Right renal pelvis (tissue), 4 donors: ENCODE measurements at regions not wholly inside any gene's neighbourhood (a gene's known extent, or its start where the extent isn't known, plus 50 kb on each side); places are given as distances from the start of the nearest gene placed in this dataset.
"Not testable (repeated sequence)": the region's sequence is repeated elsewhere in the genome, so short reads cannot be mapped to it uniquely, and the experiment has no call there.

ENCODE experiments used
- DNase-seq, 4 donors: peaks; one replicate each; pipeline ENCODE4 v3.0.0-alpha.2; 2013; ENCODE audit warnings: low read depth in 4 of 4, low spot score in 3 of 4, missing footprints in 1 of 4

DNA sequence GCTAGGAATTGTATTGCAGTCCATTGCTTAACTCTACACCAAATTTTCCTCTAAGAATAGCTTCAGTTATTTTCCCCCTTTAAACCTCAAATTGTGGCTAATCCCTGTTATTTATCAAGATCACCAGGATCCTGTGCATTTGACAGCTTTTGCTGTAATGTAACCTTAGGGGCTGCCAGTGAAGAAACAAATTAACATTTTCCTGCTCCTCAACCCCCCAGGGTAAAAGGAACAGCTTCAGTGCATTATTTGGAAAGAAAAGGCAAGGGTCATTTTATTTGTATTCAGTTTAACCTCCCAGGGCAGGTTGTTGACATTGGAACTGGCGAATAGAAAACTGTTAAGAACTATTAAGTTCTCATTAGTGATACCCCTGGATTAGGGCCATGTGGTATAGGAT is 57.0 kb downstream of the PCDH20 start:
- no peak for DNase-seq

DNA sequence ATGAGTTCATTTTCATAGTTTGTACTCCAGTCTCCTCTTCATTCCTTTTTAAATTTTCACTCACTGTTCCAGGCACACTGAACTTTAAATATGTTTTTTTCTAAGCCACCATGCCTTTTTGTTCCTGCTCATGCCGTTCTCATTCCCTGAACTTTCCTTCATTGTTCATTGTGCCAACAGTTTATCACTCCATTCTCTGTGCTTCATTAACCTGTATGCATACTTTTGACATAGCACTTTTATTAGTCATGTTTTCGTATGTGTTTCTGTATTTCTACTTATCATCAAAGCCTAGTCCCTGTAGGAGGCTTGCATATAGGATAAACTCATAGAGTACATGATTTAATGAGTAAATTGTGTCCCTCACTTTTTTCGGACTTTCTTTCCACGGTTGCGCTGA is 65.3 kb downstream of the PCDH20 start:
- no peak for DNase-seq

DNA sequence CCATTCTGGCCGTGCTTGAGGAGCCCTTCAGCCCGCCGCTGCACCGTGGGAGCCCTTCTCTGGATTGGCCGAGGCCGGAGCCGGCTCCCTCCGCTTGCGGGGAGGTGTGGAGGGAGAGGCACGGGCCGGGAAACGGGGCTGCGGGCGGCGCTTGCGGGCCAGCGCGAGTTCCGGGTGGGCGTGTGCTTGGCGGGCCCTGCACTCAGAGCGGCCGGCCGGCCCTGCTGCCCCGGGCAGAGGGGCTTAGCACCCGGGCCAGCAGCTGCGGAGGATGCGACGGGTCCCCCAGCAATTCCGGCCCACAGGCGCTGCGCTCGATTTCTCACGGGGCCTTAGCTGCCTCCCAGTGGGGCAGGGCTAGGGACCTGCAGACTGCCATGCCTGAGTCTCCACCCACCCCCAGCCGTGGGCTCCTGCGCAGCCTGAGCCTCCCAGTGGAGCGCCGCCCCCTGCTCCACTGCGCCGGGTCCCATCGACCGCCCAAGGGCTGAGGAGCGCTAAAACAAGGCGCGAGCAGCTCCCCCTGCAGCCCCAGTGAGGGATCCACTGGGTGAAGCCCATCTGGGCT is 76.5 kb downstream of the PCDH20 start:
- DNase-seq = no peak

DNA sequence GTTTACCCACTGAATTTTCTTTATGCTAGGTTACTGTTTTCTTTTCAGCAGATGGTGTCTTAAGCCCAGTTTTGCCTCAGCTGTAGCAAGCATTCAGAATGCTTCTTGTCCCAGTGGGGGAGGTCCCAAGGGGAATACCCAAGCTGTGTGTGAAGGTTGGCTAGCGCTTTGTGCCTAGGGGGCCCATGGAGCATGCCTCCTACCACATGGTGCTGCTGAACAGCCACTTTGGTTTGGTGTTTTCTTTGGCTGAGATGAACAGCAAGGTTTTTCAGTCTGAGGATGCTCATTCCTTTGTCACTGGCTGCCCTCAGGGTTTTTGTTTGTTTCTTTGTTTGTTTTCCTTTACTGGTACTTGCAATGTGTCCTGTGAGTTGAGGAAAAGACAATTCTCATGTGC is 99.0 kb downstream of the PCDH20 start:
- DNase-seq = no peak

DNA sequence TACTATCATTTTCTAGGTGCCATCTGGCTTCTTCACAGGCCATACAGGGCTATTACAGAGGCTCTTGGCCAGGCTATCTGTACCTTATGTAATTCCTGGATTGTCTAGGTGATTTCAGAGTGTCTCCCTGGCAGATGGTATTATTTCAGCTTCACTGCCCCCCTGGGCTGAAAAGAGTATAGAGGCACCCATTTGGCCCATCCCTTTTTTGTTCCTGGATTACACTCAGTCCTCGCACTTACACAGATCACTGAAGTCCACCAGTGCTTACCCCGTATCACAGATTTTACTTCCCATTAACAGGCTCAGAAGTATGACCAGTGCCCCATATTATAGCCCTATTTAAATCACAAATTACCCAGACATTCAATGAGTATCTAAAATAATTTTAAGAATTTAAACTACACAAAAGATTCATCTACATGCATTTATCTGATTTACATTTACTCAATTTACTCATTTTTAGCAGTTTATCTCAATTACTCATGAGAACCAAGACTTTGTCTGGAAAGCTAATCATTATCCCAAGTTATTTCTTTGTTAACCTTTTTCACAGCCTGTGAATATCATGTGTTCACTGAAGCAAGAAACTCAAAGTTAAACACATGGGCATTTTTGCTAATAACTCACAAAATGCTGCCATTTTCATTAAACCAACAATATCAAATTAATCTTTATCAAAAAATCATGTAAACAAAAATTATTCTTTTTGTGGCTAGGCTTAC is 121.0 kb downstream of the PCDH20 start:
- peak in 2 of 4 donors; percentile 33 to 41 for DNase-seq

DNA sequence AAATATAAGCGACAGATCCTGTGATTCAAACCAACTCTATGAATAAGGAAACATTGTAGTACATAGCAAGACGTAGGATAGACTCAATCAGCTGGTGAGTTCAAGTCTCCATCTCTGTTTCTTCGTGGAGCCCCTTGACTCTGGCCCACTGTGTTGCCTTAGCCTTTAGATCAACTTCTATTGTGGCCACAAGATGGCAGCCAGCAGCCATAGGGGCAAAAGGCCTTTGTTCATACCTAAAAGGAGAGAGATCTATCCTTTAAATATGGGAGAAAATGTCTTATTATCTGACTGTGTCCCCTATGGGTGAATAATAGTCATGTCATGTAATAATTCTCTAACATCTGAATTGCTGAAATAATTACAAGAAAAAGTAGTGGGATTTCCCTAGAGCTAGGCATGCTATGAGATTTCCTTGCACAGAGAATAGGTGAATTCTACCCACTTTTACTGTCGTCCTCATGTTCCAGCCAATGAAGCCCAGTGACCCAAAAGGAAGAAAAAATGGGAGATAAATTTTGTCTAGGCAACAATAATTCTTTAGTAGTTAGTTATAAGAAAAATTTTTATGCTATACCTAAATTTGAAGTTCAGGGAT is 129.4 kb downstream of the PCDH20 start:
- no peak for DNase-seq

DNA sequence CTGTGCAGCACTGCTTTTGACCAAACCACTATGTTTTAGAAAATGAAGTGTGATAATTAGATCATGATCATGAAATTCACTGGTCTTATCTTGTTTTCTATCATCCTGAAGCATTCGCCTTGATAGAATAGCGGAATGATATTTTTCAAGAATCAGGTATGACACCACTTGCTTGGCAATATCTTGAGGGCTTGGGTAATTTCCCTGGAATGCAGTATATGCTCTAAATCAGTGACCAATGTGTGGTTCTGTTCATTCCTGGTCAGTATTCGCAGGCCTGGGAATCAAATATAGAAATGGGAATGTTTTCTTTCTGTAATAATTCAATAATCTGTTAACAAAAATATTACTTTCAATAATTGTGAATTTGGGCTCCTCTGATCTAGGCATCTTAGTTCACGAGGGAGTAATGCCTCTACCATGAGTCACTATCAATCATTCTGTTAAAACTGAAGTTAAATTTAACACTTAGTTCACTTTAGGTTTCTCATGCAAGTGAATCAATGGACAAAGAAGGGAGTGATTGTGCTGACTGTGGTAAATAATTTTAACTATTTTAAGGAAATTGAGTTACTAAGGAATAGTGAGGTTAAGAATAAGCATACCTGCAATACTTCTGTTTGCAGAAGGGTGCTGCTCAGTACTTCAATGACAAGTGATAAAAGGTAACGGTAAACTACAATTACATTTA is 137.9 kb downstream of the PCDH20 start:
- no peak for DNase-seq

DNA sequence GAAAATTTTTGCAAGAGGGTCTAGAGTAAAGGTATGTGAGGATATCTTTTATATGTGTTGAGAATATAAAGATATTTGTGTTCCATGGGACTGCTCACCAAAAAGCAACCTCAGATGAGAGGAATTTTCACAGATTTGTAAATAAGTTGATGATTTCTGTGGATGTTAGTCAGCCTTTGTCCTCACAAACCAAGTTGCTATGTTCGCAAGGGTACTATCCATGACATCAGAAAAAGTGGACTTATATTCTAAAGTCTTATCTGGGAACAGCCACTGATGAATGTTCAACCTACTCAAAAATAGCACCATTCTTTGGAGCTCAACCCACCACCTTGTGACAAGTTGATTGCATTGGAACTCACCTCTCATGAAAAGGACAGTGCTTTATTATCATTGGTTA is 138.6 kb downstream of the PCDH20 start:
- no peak for DNase-seq

DNA sequence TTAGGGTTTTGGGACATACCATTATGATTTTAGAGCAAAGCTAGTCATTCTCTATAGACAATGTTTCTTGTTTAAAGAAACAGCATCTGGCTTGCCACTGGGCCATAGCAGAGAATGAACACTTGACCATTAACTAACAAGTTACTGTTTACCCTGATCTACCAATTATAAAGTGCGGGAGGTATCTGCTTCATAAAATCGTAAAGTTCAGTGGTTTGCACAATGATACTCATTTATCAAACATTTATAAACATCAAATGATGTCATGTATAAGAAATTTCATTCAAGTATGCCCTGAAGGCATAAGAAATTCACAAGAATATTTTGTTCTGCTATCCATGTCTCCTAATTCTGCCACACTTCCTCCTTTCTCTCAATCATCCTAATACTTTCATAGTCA is 139.2 kb downstream of the PCDH20 start:
- DNase-seq = no peak

DNA sequence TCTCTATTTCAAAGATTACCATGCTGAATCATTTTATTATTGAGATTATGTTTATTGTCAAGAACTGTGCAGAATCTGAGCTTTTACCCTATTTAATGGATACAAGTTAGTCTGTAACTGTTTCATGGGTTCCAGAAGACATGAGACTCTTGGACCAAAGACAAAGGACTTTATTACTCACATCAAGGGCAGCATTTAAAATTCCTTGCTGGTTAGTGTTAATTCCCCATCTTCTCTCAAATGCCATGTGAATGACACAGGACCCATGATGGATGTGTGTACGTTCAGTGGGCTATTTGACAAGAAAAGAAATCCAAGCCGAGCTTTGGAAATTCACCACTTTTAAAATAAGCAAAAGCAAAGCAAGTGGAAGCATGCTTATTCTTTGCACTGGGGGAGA is 139.9 kb downstream of the PCDH20 start:
- DNase-seq = no peak

DNA sequence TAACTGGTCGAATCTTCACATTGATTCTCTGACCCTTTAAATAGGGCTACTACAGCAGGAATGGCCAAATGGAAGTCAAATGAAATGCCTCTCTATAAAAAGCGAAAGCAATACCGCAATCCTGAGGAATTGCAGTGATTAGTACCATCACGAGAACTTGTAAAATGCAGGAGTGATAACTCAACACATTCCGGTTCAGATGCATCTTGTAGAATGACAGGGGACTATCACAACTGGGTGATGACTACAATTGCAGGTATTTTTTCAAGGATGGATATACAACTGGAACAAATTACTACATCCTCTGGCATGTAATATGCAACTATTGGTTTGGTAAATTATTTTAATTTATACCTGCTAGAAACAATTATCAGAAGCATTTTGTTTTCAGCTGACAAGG is 140.4 kb downstream of the PCDH20 start:
- DNase-seq = no peak

DNA sequence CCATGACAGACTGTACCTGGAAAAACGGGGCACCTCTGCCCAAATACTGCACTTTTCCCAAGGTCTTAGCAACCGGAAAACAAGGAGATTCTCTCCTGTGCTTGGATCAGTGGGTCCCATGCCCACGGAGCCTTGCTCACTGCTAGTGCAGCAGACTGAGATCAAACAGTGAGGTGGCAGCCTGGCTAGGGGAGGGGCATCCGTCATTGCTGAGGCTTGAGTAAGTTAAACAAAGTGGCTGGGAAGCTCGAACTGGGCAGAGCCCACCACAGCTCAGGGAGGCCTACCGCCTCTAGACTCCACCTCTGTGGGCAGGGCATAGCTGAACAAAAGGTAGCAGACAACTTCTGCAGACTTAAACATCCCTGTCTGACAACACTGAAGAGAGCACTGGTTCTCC is 148.8 kb downstream of the PCDH20 start:
- DNase-seq = not testable (repeated sequence)

DNA sequence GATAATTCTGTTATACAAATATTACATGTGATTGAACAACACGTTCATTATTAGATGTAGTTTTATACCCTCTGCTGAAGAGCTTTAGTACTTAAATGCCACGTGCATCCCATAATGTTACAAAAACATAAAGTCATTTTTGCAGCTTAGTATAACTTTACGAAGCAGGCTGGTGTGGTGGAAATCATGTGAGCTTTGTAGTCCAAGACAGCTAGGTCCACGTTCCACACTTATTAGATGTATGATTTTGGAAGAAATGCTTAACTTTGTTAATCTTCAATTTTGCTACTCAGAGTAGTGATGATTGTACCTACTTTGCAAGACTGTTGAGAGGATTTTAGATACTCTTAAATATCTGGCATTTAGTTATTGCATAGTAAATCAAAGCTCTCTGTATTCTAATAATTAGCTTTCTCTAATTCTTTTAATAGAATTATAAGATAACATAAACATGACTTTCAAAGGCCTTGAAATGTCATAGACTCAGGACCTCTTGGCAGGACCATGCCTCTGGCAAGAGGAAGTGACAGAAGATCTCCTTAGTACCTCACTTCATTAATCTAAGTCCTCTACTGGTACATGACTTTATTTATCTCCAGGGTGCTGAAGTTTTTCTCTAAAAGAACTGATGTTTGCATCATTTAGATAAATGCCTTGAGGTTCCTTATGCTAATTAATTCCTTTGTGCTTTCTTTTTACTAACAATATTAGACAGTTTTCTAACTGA is 153.7 kb downstream of the PCDH20 start:
- no peak for DNase-seq

DNA sequence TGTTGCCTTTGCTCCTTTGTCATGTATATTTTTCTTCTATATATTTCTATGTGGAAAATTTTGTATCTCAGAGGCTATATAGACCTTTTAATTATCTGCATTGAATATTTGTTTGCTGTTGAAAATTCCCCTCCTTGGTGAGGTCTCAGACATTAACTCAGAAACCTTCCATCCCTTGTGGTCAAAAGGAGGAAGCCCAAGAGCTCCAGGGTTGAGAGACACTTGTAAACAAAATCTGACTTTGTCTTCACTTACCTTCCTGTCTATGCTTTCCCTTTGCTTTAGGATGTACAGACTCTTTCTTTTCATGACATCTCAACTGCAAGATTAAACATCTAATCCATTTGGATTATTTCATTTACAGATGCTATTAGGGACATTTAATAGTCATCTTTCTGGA is 157.5 kb downstream of the PCDH20 start:
- no peak for DNase-seq

DNA sequence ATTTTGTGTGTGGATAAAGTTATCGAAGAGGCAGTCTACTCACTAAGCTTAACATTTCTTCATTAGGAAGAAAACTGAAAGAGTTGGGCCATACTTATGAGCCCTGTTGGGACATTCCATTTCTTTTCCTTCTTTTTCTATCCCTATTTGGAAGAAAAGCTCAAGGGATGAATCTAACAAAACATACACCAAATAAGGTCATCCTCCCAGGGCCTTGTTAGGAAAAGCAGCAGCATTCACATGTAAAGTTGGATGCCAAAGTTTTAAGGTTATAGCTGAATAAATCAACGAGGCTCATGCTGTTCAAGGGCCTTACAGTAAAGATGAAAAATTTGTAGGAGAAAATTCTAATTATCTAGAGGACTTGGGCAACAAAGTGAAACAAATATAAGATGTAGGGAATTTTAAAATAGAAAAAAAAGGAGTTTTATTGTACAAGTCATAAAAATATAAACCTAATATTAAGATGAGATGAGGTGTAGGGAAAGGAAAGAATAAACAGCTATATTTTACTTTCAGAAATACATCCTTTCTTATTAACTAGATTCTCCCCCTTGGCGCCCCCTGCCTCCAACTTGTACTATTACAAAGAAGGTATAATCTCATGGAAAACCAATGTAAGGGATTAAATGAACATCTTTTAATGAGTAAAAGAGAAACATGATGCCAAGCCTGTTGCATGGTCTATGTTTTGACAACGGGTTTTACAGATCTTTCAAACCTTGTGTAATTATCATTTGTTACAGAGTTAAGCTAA is 160.4 kb downstream of the PCDH20 start:
- DNase-seq = no peak

DNA sequence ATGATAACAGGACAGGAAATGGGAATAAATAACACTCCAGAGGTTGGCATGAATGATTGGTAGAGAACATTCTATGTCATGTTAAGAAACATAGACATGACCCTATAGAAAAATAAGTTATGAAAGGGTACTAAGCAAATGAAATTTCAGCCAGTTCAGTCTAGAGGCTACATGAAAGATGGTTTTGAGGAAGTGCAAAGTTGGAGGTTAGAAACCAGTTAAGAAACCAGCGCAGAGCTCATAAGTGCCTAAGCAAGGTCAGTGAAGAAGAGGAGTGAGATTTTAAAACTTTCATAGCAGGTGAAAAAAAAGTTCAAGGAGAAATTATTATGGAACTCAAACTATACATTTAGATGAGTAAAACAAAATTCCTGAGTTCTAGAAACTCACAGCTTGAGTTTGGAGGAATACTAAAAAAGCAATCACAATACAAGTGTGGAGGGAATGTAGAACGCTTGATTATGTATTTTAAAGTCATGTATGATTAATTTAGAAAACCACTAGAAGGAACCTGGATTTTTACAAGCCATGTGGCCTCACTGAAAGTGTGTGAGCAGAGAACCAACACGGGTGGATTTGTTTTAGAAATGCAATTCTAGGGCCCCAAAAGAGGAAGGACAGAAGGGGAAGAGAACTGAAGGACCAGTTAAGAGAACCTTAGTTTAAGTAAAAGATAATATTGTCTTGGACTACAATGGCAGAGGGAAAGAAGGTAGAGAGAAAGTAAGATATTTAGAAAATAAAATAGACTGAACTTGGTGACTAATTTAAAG is 162.4 kb downstream of the PCDH20 start:
- no peak for DNase-seq

DNA sequence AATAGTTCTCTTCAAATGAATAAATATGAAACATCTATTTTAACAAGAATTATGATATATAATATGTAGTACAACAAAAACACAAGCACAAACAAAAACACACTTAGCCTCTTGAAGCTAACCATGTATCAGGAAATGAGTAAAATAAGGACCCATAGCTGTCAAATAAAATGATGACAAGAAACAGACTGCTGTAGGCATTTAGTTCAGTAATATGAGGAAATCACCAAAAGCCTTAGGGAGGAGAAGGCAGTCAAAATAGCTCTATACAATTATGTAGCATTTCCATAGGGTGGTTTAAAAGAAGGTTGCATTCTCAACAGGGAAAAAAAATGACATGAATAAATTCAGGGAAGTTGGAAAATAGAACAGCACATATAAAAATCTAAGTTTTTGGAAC is 163.4 kb downstream of the PCDH20 start:
- peak; percentile 14 to 34 (median 17) for DNase-seq

DNA sequence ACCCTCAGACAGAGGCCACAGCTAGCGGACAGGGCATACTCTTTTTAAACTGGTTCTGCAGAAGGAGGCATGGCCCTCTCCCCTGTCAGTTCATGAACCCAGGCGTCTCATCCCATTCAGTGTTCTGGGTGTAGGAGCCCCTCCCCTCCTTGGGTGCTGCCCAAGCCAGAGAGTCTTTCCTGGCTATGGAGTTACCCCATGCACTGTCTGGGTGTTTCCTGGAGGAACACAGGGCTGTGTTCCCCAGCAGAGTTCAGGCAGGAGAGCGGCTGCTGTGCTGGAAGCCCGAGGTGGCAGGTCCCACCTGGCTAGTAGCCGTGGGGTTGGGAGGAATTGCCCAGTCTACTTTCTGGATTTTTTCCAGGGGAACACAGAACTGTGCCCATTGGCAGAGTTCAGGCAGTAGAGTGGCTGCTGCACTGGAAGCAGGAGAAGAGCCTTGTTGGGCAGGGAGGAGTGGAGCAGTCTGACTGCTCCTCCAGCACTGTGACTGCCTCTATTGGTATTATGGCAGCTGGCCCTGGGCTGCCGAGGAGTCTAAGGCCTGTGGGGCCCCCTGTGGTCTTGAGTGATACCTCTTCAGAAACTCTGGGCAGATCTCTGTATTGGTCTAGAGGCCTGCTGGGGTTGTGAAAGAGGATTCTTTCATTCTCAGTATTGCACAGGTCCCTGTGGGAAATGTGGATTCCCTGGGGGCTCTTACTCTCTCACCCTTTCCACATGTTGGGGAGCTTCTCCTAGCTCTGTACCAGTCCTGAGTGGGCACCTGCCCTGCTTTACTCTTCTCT is 168.3 kb downstream of the PCDH20 start:
- DNase-seq = no peak

DNA sequence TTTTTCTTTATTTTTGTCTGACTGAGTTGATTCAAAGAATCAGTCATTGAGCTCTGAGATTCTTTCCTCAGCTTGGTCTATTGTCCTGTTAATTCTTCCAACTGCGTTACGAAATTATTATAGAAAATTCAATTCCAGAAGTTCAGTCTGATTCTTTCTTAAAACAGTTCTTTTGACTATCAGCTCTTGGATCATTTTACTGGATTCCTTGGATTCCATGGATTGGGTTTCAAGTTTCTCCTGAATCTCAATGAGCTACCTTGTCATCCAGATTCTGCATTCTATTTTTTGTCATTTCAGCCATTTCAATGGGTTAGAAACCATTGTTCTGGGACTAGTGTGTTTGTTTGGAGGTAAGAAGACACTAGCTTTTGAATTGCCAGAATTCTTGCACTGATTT is 169.3 kb downstream of the PCDH20 start:
- DNase-seq = no peak
